HEK293 (cell line): ENCODE measurements at regions not wholly inside any gene's neighbourhood (a gene's known extent, or its start where the extent isn't known, plus 50 kb on each side); places are given as distances from the start of the nearest gene placed in this dataset.

ENCODE experiments used
- FEZF1 ChIP-seq: fragments of 450-650 bp; formaldehyde crosslinking; IDR thresholded peaks from 2 replicates; pipeline ENCODE4 v1.5.1; 2016; ENCODE audit warnings: missing biosample characterization, missing genetic modification characterization
- INSM2 ChIP-seq: fragments of 450-650 bp; formaldehyde crosslinking; IDR thresholded peaks from 2 replicates; pipeline ENCODE4 v1.5.1; 2016; ENCODE audit warnings: missing biosample characterization, missing genetic modification characterization
- KLF10 ChIP-seq: fragments of 450-650 bp; IDR thresholded peaks from 2 replicates; pipeline ENCODE4 v1.5.1; 2018; ENCODE audit warnings: missing biosample characterization, mild to moderate bottlenecking, missing genetic modification characterization
- MZF1 ChIP-seq: fragments of 450-650 bp; formaldehyde crosslinking; IDR thresholded peaks from 2 replicates; pipeline ENCODE4 v1.5.1; 2017; ENCODE audit warnings: missing biosample characterization, missing genetic modification characterization, borderline replicate concordance
- PBX3 ChIP-seq: sonication (generic); formaldehyde crosslinking; IDR thresholded peaks from 2 replicates; pipeline ENCODE4 v1.8.1; 2022; ENCODE audit warnings: mild to moderate bottlenecking, moderate library complexity, missing genetic modification reagents
- SCRT1 ChIP-seq: fragments of 450-650 bp; formaldehyde crosslinking; IDR thresholded peaks from 2 replicates; pipeline ENCODE4 v1.5.1; 2016; ENCODE audit warnings: missing biosample characterization, missing genetic modification characterization, borderline replicate concordance
- ZBTB11 ChIP-seq: fragments of 450-650 bp; formaldehyde crosslinking; conservative IDR thresholded peaks from 2 replicates; pipeline ENCODE4 v1.5.1; 2016; ENCODE audit warnings: low read depth, missing biosample characterization, missing genetic modification characterization
- ZNF121 ChIP-seq: fragments of 450-650 bp; formaldehyde crosslinking; IDR thresholded peaks from 2 replicates; pipeline ENCODE4 v1.5.1; 2016; ENCODE audit warnings: missing biosample characterization, missing genetic modification characterization
- ZNF133 ChIP-seq: fragments of 450-650 bp; formaldehyde crosslinking; IDR thresholded peaks from 2 replicates; pipeline ENCODE4 v1.5.1; 2016; ENCODE audit warnings: missing biosample characterization, missing genetic modification characterization
- ZNF148 ChIP-seq: fragments of 450-650 bp; formaldehyde crosslinking; IDR thresholded peaks from 2 replicates; pipeline ENCODE4 v1.5.0; 2017; ENCODE audit warnings: missing biosample characterization, missing genetic modification characterization, borderline replicate concordance
- ZNF202 ChIP-seq: fragments of 450-650 bp; formaldehyde crosslinking; IDR thresholded peaks from 2 replicates; pipeline ENCODE4 v1.5.1; 2016; ENCODE audit warnings: missing biosample characterization, missing genetic modification characterization, borderline replicate concordance
- ZNF274 ChIP-seq, 2 experiments: fragments of 200-500 bp in 1 of 2; fragments of 450-650 bp in 1 of 2; sonication (Bioruptor generic) in 1 of 2; formaldehyde crosslinking in 1 of 2; IDR thresholded peaks; 2 replicates each; pipeline versions ENCODE4 v1.5.1 to v1.6.1; 2014 to 2016; ENCODE audit warnings: borderline replicate concordance in 1 of 2, inconsistent platforms in 1 of 2, low read length in 1 of 2, missing biosample characterization in 1 of 2, missing genetic modification characterization in 1 of 2
- ZNF280D ChIP-seq: fragments of 450-650 bp; formaldehyde crosslinking; IDR thresholded peaks from 2 replicates; pipeline ENCODE4 v1.5.1; 2016; ENCODE audit warnings: missing biosample characterization, missing genetic modification characterization
- ZNF302 ChIP-seq: fragments of 450-650 bp; formaldehyde crosslinking; IDR thresholded peaks from 2 replicates; pipeline ENCODE4 v1.5.1; 2016; ENCODE audit warnings: missing biosample characterization, missing genetic modification characterization, low read depth
- ZNF311 ChIP-seq: fragments of 450-650 bp; formaldehyde crosslinking; IDR thresholded peaks from 2 replicates; pipeline ENCODE4 v1.5.1; 2017; ENCODE audit warnings: missing biosample characterization, missing genetic modification characterization, borderline replicate concordance
- ZNF324 ChIP-seq: fragments of 450-650 bp; formaldehyde crosslinking; IDR thresholded peaks from 2 replicates; pipeline ENCODE4 v1.5.1; 2016; ENCODE audit warnings: missing biosample characterization, missing genetic modification characterization
- ZNF354C ChIP-seq: fragments of 450-650 bp; formaldehyde crosslinking; IDR thresholded peaks from 2 replicates; pipeline ENCODE4 v1.5.1; 2016; ENCODE audit warnings: missing biosample characterization, missing genetic modification characterization, low read depth, borderline replicate concordance
- ZNF394 ChIP-seq: fragments of 450-650 bp; formaldehyde crosslinking; IDR thresholded peaks from 2 replicates; pipeline ENCODE4 v1.5.1; 2016; ENCODE audit warnings: missing biosample characterization, missing genetic modification characterization, mild to moderate bottlenecking, moderate library complexity, borderline replicate concordance
- ZNF433 ChIP-seq: fragments of 450-650 bp; formaldehyde crosslinking; IDR thresholded peaks from 2 replicates; pipeline ENCODE4 v1.5.1; 2016; ENCODE audit warnings: missing biosample characterization, missing genetic modification characterization, low read depth
- ZNF530 ChIP-seq: fragments of 450-650 bp; formaldehyde crosslinking; IDR thresholded peaks from 2 replicates; pipeline ENCODE4 v1.5.1; 2016; ENCODE audit warnings: low read depth, missing biosample characterization, missing genetic modification characterization
- ZNF600 ChIP-seq: fragments of 450-650 bp; formaldehyde crosslinking; IDR thresholded peaks from 2 replicates; pipeline ENCODE4 v1.5.1; 2016; ENCODE audit warnings: missing biosample characterization, missing genetic modification characterization
- ZNF654 ChIP-seq: fragments of 450-650 bp; formaldehyde crosslinking; IDR thresholded peaks from 2 replicates; pipeline ENCODE4 v1.5.1; 2016; ENCODE audit warnings: low read depth, missing biosample characterization, missing genetic modification characterization
- ZNF660 ChIP-seq: fragments of 450-650 bp; IDR thresholded peaks from 2 replicates; pipeline ENCODE4 v1.5.1; 2018; ENCODE audit warnings: missing biosample characterization, mild to moderate bottlenecking, missing genetic modification characterization
- ZNF701 ChIP-seq: fragments of 450-650 bp; formaldehyde crosslinking; IDR thresholded peaks from 2 replicates; pipeline ENCODE4 v1.5.1; 2016; ENCODE audit warnings: missing biosample characterization, missing genetic modification characterization
- ZNF776 ChIP-seq: fragments of 450-650 bp; formaldehyde crosslinking; IDR thresholded peaks from 2 replicates; pipeline ENCODE4 v1.5.0; 2017; ENCODE audit warnings: missing biosample characterization, missing genetic modification characterization, borderline replicate concordance
- ZNF843 ChIP-seq: fragments of 450-650 bp; formaldehyde crosslinking; IDR thresholded peaks from 2 replicates; pipeline ENCODE4 v1.5.1; 2016; ENCODE audit warnings: missing biosample characterization, missing genetic modification characterization

GRCh38 chr2:138121666-138122661 lies 157.7 kb downstream of the HNMT start (continued):
- TF ChIP-seq ZNF274 (IDR thresholded peaks at IDR 0.05; ENCODE audit: low read length), result no peak
- TF ChIP-seq ZNF274 (tag by site-specific recombination; IDR thresholded peaks at IDR 0.05; ENCODE audit: borderline replicate concordance), result no peak
- TF ChIP-seq ZNF600 (tag by site-specific recombination), result peak; percentile 51; the same call in 1 of the 2 replicates
- TF ChIP-seq ZNF324 (tag by site-specific recombination), result no peak
- TF ChIP-seq SCRT1, result no peak
- no peak for TF ChIP-seq ZNF280D (tag by site-specific recombination)
- TF ChIP-seq ZNF843 (tag by site-specific recombination), result peak; percentile 89
- TF ChIP-seq ZNF776 (tag by site-specific recombination), result no peak
- no peak for TF ChIP-seq ZNF121 (tag by site-specific recombination)
- no peak for TF ChIP-seq ZNF202 (tag by site-specific recombination)
- no peak for TF ChIP-seq ZNF433 (tag by site-specific recombination)
- TF ChIP-seq FEZF1, result peak; percentile 75
- no peak for TF ChIP-seq ZNF148
- TF ChIP-seq ZNF660 (tag by site-specific recombination), result no peak
- no peak for TF ChIP-seq PBX3 (CRISPR knock-in tag)
- TF ChIP-seq ZNF394 (tag by site-specific recombination), result no peak; the same call in 1 of the 2 replicates
- peak; percentile 21; the same call in 1 of the 2 replicates for TF ChIP-seq INSM2 (tag by site-specific recombination)
- TF ChIP-seq ZNF530 (tag by site-specific recombination), result no peak
- no peak for TF ChIP-seq ZNF354C (tag by site-specific recombination)
- TF ChIP-seq ZBTB11, result no peak
- TF ChIP-seq ZNF701, result no peak
- no peak for TF ChIP-seq ZNF654 (tag by site-specific recombination)
- no peak for TF ChIP-seq ZNF302 (tag by site-specific recombination)
- peak; percentile 40; the same call in 1 of the 2 replicates for TF ChIP-seq MZF1
- no peak for TF ChIP-seq ZNF311 (tag by site-specific recombination)
- TF ChIP-seq KLF10 (tag by site-specific recombination), result no peak
- TF ChIP-seq ZNF133 (tag by site-specific recombination), result no peak
